Activated naive CD4-positive, alpha-beta T cell treated with Interleukin-2 at 50 U/mL for 16 hours (primary cell): ENCODE measurements at regions not wholly inside any gene's neighbourhood (a gene's known extent, or its start where the extent isn't known, plus 50 kb on each side); places are given as distances from the start of the nearest gene placed in this dataset.
"Not testable (repeated sequence)": the region's sequence is repeated elsewhere in the genome, so short reads cannot be mapped to it uniquely, and the experiment has no call there.

Experiments
- DNase-seq: peaks from one replicate; pipeline ENCODE4 v3.0.0-alpha.2; 2020

DNA sequence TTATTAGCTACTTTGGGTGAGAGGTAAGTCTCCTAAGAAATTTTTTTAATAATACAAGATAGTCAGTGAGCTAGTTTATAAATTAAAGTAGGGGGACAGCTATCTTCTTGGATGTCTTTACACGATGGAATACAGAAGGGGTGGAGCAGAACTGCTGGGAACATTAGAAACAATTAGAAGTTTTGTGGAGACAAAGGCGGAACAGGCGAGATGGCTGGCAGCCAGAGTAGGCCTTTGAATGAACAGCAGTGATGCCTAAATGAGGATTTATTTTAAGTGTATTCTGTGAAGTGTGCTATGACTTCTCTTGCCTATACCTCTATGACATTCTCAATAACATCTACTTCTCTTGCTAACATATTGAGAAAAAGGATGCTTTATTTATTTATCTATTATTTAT is 1345.3 kb upstream of the SEL1L start:
- no peak for DNase-seq

DNA sequence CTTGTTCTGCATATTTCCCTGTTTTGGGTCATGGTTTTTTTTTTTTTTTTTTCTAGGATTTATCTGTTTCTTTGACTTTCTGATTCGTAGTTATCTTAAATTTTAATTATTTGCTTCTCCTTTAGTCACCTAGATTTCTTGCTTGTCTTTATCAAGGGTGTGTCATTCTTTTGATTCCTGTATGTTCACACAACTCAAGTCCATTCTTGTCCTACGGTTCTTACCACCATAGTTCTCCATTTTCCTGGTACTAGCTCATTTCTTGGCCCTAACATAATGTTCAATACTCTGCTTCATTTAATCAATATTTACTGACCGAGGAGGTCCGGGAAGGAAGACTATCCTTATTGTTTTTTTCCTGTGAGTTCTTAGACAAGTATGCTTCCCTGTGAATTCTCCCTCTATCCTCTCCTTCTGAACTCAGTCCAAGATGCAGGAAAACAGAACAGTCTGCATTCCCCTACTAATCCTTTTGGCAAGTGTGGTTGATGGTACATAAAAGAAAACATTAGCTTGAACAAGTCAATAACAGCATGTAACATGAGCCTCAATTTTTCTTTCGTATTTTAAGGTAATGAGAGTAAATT is 1346.4 kb upstream of the SEL1L start:
- DNase-seq = no peak

GRCh38 chr14:82886670-82887069 is 1353.0 kb upstream of the SEL1L start:
- DNase-seq = no peak

- DNase-seq = no peak
Observed at GRCh38 chr14:82889701-82890100, 1356.0 kb upstream of the SEL1L start.

DNA sequence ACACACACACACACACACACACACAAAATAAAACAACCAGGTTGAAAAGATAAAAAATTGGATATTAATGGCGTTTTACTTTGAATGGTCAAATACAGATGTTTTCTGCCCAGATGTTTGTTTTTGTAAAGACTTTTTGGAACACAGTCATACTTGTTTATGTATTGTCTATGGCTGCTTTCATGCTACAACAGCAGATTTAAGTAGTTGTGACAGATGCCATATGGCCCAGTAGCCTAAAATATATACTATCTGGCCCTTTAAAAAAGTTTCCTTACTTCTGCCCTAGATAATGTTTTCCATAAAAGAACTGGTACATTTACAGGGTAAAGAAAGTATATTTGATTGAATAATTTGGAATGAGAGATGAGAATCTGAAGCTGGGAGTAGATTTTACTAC is 1362.8 kb upstream of the SEL1L start:
- no peak for DNase-seq

GRCh38 chr14:82897469-82898308 is 1364.0 kb upstream of the SEL1L start:
- no peak for DNase-seq

DNA sequence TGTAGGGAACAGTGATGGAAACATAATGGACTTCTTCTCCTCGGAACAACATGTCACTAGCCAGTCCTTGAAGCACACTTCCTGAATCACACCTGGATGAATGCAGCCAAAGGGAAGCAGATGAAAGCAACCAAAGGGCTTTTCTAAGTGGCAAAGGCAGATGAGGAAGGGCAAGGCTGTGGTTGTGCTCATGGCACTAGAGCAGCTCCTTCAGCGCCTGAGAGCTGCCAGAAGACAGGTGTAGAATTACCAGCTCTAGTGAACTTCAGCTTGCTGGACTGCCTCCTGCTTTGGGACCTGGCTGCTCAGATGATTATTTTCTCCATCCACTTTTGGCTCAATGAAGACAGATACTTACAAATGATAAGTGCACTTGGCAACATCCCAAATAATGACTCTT is 1372.1 kb upstream of the SEL1L start:
- no peak for DNase-seq

GRCh38 chr14:82911930-82912329 is 1378.3 kb upstream of the SEL1L start:
- DNase-seq = no peak

- no peak for DNase-seq
Observed at GRCh38 chr14:82913396-82913795, 1379.7 kb upstream of the SEL1L start.

GRCh38 chr14:82915381-82915780 is 1381.7 kb upstream of the SEL1L start:
- DNase-seq = no peak

GRCh38 chr14:82935691-82936090 is 1402.0 kb upstream of the SEL1L start:
- no peak for DNase-seq

- DNase-seq = no peak
Observed at GRCh38 chr14:82951171-82951570, 1417.5 kb upstream of the SEL1L start.

GRCh38 chr14:82963756-82964155 is 1430.1 kb upstream of the SEL1L start:
- DNase-seq = no peak

GRCh38 chr14:82987502-82988124 is 1454.0 kb upstream of the SEL1L start:
- no peak for DNase-seq

DNA sequence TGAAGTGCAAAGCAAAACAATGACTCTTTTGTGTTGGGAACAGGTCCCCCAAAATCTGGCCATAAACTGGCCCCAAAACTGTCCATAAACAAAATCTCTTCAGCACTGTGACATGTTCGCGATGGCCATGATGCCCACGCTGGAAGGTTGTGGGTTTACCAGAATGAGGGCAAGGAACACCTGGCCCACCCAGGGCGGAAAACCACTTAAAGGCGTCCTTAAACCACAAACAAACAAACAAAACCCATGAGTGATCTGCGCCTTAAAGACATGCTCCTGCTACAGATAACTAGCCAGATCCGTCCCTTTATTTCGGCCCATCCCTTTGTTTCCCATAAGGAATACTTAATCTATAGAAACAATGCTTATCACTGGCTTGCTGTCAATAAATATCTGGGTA is 1460.9 kb upstream of the SEL1L start:
- not testable (repeated sequence) for DNase-seq

- no peak for DNase-seq
Observed at GRCh38 chr14:82999802-83000201, 1466.1 kb upstream of the SEL1L start.

GRCh38 chr14:83004456-83005006 is 1470.9 kb upstream of the SEL1L start:
- DNase-seq = no peak

DNA sequence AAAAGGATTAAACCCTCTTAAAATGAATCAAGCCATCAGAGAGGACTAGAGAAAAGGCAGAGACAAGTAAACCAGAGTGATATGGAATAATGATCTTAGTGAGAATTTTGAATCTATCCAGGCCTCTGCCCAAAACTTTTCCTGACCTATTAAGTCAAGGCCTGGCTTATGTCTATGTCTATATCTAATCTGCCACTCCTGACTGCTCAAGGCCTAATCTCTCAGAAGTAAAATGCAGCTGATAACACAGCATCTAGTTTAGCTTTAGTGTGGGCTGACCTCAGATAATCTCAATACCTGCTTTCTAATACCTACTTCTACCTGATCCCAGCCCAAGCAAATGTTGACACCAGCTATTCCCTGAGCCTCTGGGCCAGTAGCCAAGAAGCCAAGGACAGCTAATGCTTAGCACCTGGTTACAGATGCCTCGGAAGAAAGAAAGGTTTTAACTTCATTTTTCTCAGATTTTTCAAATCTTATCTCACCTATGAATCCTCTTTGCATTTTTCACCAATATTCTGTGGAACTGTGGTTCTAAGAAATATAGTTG is 1472.5 kb upstream of the SEL1L start:
- no peak for DNase-seq

DNA sequence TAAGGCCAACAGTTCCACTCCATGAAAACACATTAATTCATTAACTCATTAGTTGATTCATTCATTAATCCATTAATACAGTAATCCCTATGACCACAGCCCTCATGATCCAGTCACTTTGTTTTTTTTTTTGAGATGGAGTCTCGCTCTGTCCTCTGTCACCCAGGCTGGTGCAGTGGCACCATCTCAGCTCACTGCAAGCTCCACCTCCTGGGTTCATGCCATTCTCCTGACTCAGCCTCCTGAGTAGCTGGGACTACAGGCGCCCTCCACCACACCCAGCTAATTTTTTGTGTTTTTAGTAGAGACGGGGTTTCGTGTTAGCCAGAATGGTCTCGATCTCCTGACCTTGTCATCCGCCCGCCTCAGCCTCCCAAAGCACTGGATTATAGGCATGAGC is 1473.4 kb upstream of the SEL1L start:
- not testable (repeated sequence) for DNase-seq

DNA sequence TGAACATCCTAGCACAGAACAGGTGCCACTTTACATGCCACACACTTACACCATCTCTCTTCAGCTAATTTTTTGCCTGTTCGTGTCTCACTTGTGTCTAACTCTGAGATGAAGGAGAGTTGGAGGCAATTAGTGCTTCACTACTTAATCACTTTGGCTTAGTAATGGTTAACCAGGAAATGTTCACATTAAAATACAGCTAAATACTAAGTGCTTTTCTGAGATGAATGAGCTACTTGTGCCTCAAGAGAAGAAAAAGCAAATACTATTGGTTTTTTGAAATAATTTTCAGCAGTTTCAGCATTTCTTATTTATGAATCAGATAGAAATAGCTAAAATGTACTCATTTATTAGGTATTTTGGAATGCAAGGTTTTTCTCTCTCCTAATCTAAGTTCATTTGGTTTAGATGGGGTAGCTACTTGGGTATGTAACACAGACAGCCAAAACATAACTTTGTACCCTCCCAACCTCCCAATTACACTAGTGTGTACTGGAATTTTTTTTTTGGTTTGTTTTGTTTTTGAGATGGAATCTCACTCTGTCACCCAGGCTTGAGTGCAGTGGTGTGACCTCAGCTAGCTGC is 1474.1 kb upstream of the SEL1L start:
- DNase-seq = no peak

GRCh38 chr14:83017296-83017695 is 1483.6 kb upstream of the SEL1L start:
- DNase-seq = no peak

DNA sequence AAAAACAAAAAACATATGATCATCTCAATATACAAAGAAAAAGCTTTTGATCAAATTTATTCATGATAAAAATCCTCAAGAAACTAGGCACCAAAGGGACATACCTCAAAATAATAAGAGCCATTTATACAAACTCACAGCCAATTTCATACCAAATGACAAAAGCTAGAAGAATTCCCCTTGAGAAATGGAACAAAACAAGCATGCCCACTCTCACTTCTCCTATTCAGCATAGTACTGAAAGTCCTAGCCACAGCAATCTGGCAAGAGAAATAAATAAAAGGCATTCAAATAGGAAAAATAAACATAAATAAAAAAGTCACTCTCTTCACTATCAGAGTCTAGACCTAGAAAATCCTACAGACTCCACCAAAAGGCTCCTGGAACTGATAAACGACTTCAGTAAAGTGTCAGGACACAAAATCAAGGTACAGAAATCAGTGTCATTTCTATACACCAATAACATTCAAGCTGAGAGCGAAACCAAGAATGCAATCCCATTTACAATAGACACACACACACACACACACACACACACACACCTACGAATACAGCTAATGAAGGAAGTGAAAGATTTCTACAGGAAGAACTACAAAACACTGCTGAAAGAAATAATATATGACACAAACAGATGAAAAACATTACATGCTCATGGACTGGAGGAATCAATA is 1486.2 kb upstream of the SEL1L start:
- no peak for DNase-seq

DNA sequence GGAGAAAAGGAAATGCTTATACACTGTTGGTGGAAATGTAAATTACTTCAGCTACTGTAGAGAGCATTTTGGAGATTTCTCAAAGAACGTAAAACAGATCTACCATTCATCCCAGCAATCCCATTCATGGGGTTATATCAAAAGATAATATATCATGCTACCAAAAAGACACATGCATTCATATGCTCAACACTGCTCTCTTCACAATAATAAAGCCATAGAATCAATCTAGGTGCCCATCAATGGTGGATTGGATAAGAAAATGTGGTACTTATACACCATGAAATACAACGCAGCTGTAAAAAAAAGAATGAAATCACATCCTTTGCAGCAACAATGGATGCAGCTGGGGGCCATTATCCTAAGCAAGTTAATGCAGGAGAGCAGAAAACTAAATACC is 1487.7 kb upstream of the SEL1L start:
- no peak for DNase-seq
